Lower leg skin (tissue), 3 donors: ENCODE measurements at regions not wholly inside any gene's neighbourhood (a gene's known extent, or its start where the extent isn't known, plus 50 kb on each side); places are given as distances from the start of the nearest gene placed in this dataset.

Experiments
- CTCF ChIP-seq, 3 donors: fragments of 450-650 bp; IDR thresholded peaks; one replicate each; pipeline ENCODE4 v1.5.1; 2016; ENCODE audit warnings: antibody characterized with exemption in 3 of 3, mild to moderate bottlenecking in 3 of 3, moderate library complexity in 2 of 3
- POLR2A ChIP-seq, 2 donors: fragments of 450-650 bp; IDR thresholded peaks; one replicate each; pipeline ENCODE4 v1.6.1; 2016 to 2017; ENCODE audit warnings: antibody characterized with exemption in 2 of 2, mild to moderate bottlenecking in 1 of 2, moderate library complexity in 1 of 2

GRCh38 chr10:33031815-33032653 is 74.0 kb upstream of the ITGB1 start:
- no peak for TF ChIP-seq CTCF (IDR thresholded peaks at IDR 0.05)
- TF ChIP-seq POLR2A (IDR thresholded peaks at IDR 0.05): no peak
